SK-N-SH treated with all-trans-retinoic acid at 6 μM for 48 hours (cell line): ENCODE measurements at regions not wholly inside any gene's neighbourhood (a gene's known extent, or its start where the extent isn't known, plus 50 kb on each side); places are given as distances from the start of the nearest gene placed in this dataset.
"Not testable (repeated sequence)": the region's sequence is repeated elsewhere in the genome, so short reads cannot be mapped to it uniquely, and the experiment has no call there.

Experiments used
- ARNTL ChIP-seq: fragments of 450-650 bp; formaldehyde crosslinking; IDR thresholded peaks from 2 replicates; pipeline ENCODE4 v1.5.0; 2020; ENCODE audit warnings: low read depth, mild to moderate bottlenecking, moderate library complexity, borderline replicate concordance
- BACH2 ChIP-seq: fragments of 250-450 bp; sonication (Bioruptor Pico); IDR thresholded peaks from 2 replicates; pipeline ENCODE4 v1.9.0; 2021; ENCODE audit warnings: mild to moderate bottlenecking, borderline replicate concordance
- ESRRG ChIP-seq: fragments of 250-450 bp; sonication (Bioruptor Pico); IDR thresholded peaks from 2 replicates; pipeline ENCODE4 v1.6.1; 2021; ENCODE audit warnings: mild to moderate bottlenecking
- ISL1 ChIP-seq: fragments of 250-450 bp; sonication (Bioruptor Pico); IDR thresholded peaks from 2 replicates; pipeline ENCODE4 v2.1.2; 2022; ENCODE audit warnings: mild to moderate bottlenecking, moderate library complexity
- RARB ChIP-seq: fragments of 250-450 bp; sonication (Bioruptor Pico); IDR thresholded peaks from 2 replicates; pipeline ENCODE4 v1.8.0; 2021; ENCODE audit warnings: mild to moderate bottlenecking, moderate library complexity
- SNAI2 ChIP-seq: fragments of 250-450 bp; sonication (Bioruptor Pico); IDR thresholded peaks from 2 replicates; pipeline ENCODE4 v1.5.0; 2020; ENCODE audit warnings: mild to moderate bottlenecking, moderate library complexity
- ZFP30 ChIP-seq: fragments of 450-650 bp; formaldehyde crosslinking; IDR thresholded peaks from 2 replicates; pipeline ENCODE4 v1.5.0; 2022; ENCODE audit warnings: mild to moderate bottlenecking, moderate library complexity
- ZNF565 ChIP-seq: fragments of 450-650 bp; formaldehyde crosslinking; conservative IDR thresholded peaks from 2 replicates; pipeline ENCODE4 v1.5.0; 2020; ENCODE audit warnings: low read depth, mild to moderate bottlenecking, moderate library complexity
- ZNF70 ChIP-seq: fragments of 450-650 bp; formaldehyde crosslinking; IDR thresholded peaks from 2 replicates; pipeline ENCODE4 v1.5.0; 2020; ENCODE audit warnings: mild to moderate bottlenecking, moderate library complexity
- ZNF8 ChIP-seq: fragments of 450-650 bp; formaldehyde crosslinking; IDR thresholded peaks from 2 replicates; pipeline ENCODE4 v1.5.0; 2020; ENCODE audit warnings: mild to moderate bottlenecking, moderate library complexity
- TF ChIP-seq, protein P1 (sequence below): fragments of 250-450 bp; sonication (Bioruptor Pico); IDR thresholded peaks from 2 replicates; pipeline ENCODE4 v1.8.0; 2020; ENCODE audit warnings: mild to moderate bottlenecking, moderate library complexity, borderline replicate concordance
- TF ChIP-seq, protein P2 (sequence below): fragments of 250-450 bp; sonication (Bioruptor Pico); IDR thresholded peaks from 2 replicates; pipeline ENCODE4 v1.5.0; 2020; ENCODE audit warnings: mild to moderate bottlenecking, moderate library complexity

DNA sequence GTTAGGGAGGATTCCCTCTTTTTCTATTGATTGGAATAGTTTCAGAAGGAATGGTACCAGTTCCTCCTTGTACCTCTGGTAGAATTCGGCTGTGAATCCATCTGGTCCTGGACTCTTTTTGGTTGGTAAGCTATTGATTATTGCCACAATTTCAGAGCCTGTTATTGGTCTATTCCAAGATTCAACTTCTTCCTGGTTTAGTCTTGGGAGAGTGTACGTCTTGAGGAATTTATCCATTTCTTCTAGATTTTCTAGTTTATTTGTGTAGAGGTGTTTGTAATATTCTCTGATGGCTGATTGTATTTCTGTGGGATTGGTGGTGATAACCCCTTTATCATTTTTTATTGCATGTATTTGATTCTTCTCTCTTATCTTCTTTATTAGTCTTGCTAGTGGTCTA lies 96.4 kb downstream of the ANKRD30BL start:
- not testable (repeated sequence) for TF ChIP-seq ARNTL (CRISPR knock-in tag); ESRRG (CRISPR knock-in tag); SNAI2 (CRISPR knock-in tag); BACH2 (CRISPR knock-in tag); ZNF70 (CRISPR knock-in tag); ZNF8; ISL1 (CRISPR knock-in tag); RARB (CRISPR knock-in tag); ZNF565; ZFP30
- TF ChIP-seq, protein P1, sequence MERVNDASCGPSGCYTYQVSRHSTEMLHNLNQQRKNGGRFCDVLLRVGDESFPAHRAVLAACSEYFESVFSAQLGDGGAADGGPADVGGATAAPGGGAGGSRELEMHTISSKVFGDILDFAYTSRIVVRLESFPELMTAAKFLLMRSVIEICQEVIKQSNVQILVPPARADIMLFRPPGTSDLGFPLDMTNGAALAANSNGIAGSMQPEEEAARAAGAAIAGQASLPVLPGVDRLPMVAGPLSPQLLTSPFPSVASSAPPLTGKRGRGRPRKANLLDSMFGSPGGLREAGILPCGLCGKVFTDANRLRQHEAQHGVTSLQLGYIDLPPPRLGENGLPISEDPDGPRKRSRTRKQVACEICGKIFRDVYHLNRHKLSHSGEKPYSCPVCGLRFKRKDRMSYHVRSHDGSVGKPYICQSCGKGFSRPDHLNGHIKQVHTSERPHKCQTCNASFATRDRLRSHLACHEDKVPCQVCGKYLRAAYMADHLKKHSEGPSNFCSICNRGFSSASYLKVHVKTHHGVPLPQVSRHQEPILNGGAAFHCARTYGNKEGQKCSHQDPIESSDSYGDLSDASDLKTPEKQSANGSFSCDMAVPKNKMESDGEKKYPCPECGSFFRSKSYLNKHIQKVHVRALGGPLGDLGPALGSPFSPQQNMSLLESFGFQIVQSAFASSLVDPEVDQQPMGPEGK (CRISPR knock-in tag), result not testable (repeated sequence)
- TF ChIP-seq, protein P2, sequence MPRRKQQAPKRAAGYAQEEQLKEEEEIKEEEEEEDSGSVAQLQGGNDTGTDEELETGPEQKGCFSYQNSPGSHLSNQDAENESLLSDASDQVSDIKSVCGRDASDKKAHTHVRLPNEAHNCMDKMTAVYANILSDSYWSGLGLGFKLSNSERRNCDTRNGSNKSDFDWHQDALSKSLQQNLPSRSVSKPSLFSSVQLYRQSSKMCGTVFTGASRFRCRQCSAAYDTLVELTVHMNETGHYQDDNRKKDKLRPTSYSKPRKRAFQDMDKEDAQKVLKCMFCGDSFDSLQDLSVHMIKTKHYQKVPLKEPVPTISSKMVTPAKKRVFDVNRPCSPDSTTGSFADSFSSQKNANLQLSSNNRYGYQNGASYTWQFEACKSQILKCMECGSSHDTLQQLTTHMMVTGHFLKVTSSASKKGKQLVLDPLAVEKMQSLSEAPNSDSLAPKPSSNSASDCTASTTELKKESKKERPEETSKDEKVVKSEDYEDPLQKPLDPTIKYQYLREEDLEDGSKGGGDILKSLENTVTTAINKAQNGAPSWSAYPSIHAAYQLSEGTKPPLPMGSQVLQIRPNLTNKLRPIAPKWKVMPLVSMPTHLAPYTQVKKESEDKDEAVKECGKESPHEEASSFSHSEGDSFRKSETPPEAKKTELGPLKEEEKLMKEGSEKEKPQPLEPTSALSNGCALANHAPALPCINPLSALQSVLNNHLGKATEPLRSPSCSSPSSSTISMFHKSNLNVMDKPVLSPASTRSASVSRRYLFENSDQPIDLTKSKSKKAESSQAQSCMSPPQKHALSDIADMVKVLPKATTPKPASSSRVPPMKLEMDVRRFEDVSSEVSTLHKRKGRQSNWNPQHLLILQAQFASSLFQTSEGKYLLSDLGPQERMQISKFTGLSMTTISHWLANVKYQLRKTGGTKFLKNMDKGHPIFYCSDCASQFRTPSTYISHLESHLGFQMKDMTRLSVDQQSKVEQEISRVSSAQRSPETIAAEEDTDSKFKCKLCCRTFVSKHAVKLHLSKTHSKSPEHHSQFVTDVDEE (CRISPR knock-in tag), result not testable (repeated sequence)
